Liver (tissue), 8 donors: ENCODE measurements at regions not wholly inside any gene's neighbourhood (a gene's known extent, or its start where the extent isn't known, plus 50 kb on each side); places are given as distances from the start of the nearest gene placed in this dataset.

ENCODE experiments used
- DNase-seq: peaks from one replicate; pipeline ENCODE4 v3.0.0-alpha.2; 2017; ENCODE audit warnings: low spot score
- H3K27ac ChIP-seq, 2 donors: one replicate each; pipeline ENCODE4 v1.7.0; 2013; ENCODE audit warnings: inconsistent platforms in 2 of 2, low read length in 2 of 2, control low read depth in 1 of 2, low read depth in 1 of 2, mild to moderate bottlenecking in 1 of 2
- H3K27me3 ChIP-seq, 4 donors: one replicate each; pipeline versions ENCODE4 v1.6.1 to v1.7.0; 2013; ENCODE audit warnings: low read length in 3 of 4, inconsistent platforms in 1 of 4, mild to moderate bottlenecking in 1 of 4, moderate library complexity in 1 of 4; ENCODE audit not compliant: control insufficient read depth in 4 of 4, insufficient read depth in 4 of 4
- H3K36me3 ChIP-seq, 4 donors: one replicate each; pipeline versions ENCODE4 v1.6.1 to v1.7.0; 2013; ENCODE audit warnings: low read length in 3 of 4, mild to moderate bottlenecking in 3 of 4, low read depth in 1 of 4, moderate library complexity in 1 of 4; ENCODE audit not compliant: control insufficient read depth in 4 of 4, insufficient read depth in 3 of 4
- H3K4me1 ChIP-seq, 4 donors: one replicate each; pipeline versions ENCODE4 v1.6.1 to v1.7.0; 2013; ENCODE audit warnings: low read length in 3 of 4, mild to moderate bottlenecking in 3 of 4, moderate library complexity in 1 of 4; ENCODE audit not compliant: control insufficient read depth in 4 of 4, insufficient read depth in 4 of 4
- H3K4me3 ChIP-seq, 3 donors: one replicate each; pipeline versions ENCODE4 v1.6.1 to v1.7.0; 2013; ENCODE audit warnings: low read length in 3 of 3, control low read depth in 1 of 3, low read depth in 1 of 3, mild to moderate bottlenecking in 1 of 3
- H3K9ac ChIP-seq, 2 donors: one replicate each; pipeline ENCODE4 v1.7.0; 2013; ENCODE audit warnings: low read length in 2 of 2, mild to moderate bottlenecking in 2 of 2, moderate library complexity in 2 of 2, control low read depth in 1 of 2, low read depth in 1 of 2
- H3K9me3 ChIP-seq, 4 donors: one replicate each; pipeline versions ENCODE4 v1.6.1 to v1.7.0; 2013; ENCODE audit warnings: low read length in 3 of 4; ENCODE audit not compliant: control insufficient read depth in 4 of 4
- ATF3 ChIP-seq: IDR thresholded peaks from 2 replicates; pipeline ENCODE4 v1.6.1; 2016; ENCODE audit warnings: antibody characterized with exemption
- CTCF ChIP-seq: fragments of 150-350 bp; IDR thresholded peaks from 2 replicates; pipeline ENCODE4 v1.5.1; 2017; ENCODE audit warnings: improper control_type of control experiment, low read depth, low read length; ENCODE audit not compliant: missing input control
- EGR1 ChIP-seq, 2 donors: IDR thresholded peaks; 2 replicates each; pipeline ENCODE4 v1.6.1; 2016 to 2018; ENCODE audit warnings: antibody characterized with exemption in 2 of 2, low read depth in 2 of 2
- FOXA1 ChIP-seq: IDR thresholded peaks from 2 replicates; pipeline ENCODE4 v1.6.1; 2016; ENCODE audit warnings: antibody characterized with exemption
- FOXA2 ChIP-seq: IDR thresholded peaks from 2 replicates; pipeline ENCODE4 v1.6.1; 2016; ENCODE audit warnings: antibody characterized with exemption
- GABPA ChIP-seq, 2 donors: IDR thresholded peaks in 1 of 2; conservative IDR thresholded peaks in 1 of 2; 2 replicates each; pipeline ENCODE4 v1.6.1; 2016; ENCODE audit warnings: antibody characterized with exemption in 2 of 2, mild to moderate bottlenecking in 1 of 2, moderate library complexity in 1 of 2
- JUND ChIP-seq, 2 donors: IDR thresholded peaks; 2 replicates each; pipeline ENCODE4 v1.6.1; 2016; ENCODE audit warnings: antibody characterized with exemption in 2 of 2
- MAX ChIP-seq: IDR thresholded peaks from 2 replicates; pipeline ENCODE4 v1.6.1; 2016; ENCODE audit warnings: antibody characterized with exemption
- NR2F2 ChIP-seq: IDR thresholded peaks from 2 replicates; pipeline ENCODE4 v1.6.1; 2016; ENCODE audit warnings: antibody characterized with exemption
- RAD21 ChIP-seq, 2 donors: IDR thresholded peaks; 2 replicates each; pipeline ENCODE4 v1.6.1; 2016; ENCODE audit warnings: antibody characterized with exemption in 2 of 2, mild to moderate bottlenecking in 2 of 2
- REST ChIP-seq: IDR thresholded peaks from 2 replicates; pipeline ENCODE4 v1.6.1; 2016; ENCODE audit warnings: antibody characterized with exemption, mild to moderate bottlenecking
- RXRA ChIP-seq, 2 donors: IDR thresholded peaks; 2 replicates each; pipeline ENCODE4 v1.6.1; 2017 to 2018; ENCODE audit warnings: antibody characterized with exemption in 2 of 2, mild to moderate bottlenecking in 1 of 2
- SP1 ChIP-seq: IDR thresholded peaks from 2 replicates; pipeline ENCODE4 v1.6.1; 2018; ENCODE audit warnings: antibody characterized with exemption, mild to moderate bottlenecking
- TAF1 ChIP-seq: conservative IDR thresholded peaks from 2 replicates; pipeline ENCODE4 v1.6.1; 2016; ENCODE audit warnings: antibody characterized with exemption, mild to moderate bottlenecking
- YY1 ChIP-seq: IDR thresholded peaks from 2 replicates; pipeline ENCODE4 v1.6.1; 2016; ENCODE audit warnings: antibody characterized with exemption, mild to moderate bottlenecking
- ZBTB33 ChIP-seq: IDR thresholded peaks from 2 replicates; pipeline ENCODE4 v1.6.1; 2016; ENCODE audit warnings: antibody characterized with exemption
- WGBS: extraction: QIAGEN DNeasy Blood & Tissue Kit; methylation state at CpG from one replicate; pipeline ENCODE4 v1.1.7; 2013; 5-methylcytosine and 5-hydroxymethylcytosine counted together
- donor health status: healthy.
- donor health status: healthy.
- donor health status: healthy.
- donor health status: healthy.
- donor health status: healthy.

- no peak for DNase-seq
- no peak for TF ChIP-seq ATF3
- no peak for TF ChIP-seq RXRA (IDR thresholded peaks at IDR 0.05)
- TF ChIP-seq SP1, result no peak
- no peak for TF ChIP-seq FOXA1
- TF ChIP-seq YY1, result no peak
- no peak for TF ChIP-seq REST
- no peak for TF ChIP-seq MAX
- no peak for TF ChIP-seq JUND (IDR thresholded peaks at IDR 0.05)
- TF ChIP-seq TAF1, result no peak
- no peak for TF ChIP-seq EGR1 (IDR thresholded peaks at IDR 0.05; ENCODE audit: low read depth in 2 of 2)
- TF ChIP-seq GABPA (IDR thresholded peaks at IDR 0.05 in 1 of 2, conservative IDR thresholded peaks at IDR 0.05 in 1 of 2), result no peak
- no peak for TF ChIP-seq FOXA2
- Histone ChIP-seq H3K4me3 (no peak overlapping the region), H3K27me3 (peaks cover 0 to 4% (median 0%) of the 10 kb centered on the region in 4 donors), H3K9ac (no peak overlapping the region), H3K4me1 (no peaks in the 10 kb centered on the region), H3K27ac (no peak overlapping the region), H3K36me3 (no peaks in the 10 kb centered on the region), H3K9me3 (no peaks in the 10 kb centered on the region)
- 28% methylated on average over 3 of the region's 3 CpGs for WGBS
Measured at GRCh38 chr11:44430140-44430539, 120.2 kb upstream of the ALX4 start.

- no peaks in the 10 kb centered on the region for H3K4me1 ChIP-seq
- 54% methylated on average over 2 of the region's 2 CpGs for WGBS
Measured at GRCh38 chr11:44434191-44434590, 124.3 kb upstream of the ALX4 start.

More at GRCh38 chr11:44434191-44434590, 124.3 kb upstream of the ALX4 start:
- no peak for TF ChIP-seq JUND (IDR thresholded peaks at IDR 0.05)
- TF ChIP-seq ATF3, result no peak
- TF ChIP-seq TAF1, result no peak
- no peak for TF ChIP-seq NR2F2
- TF ChIP-seq FOXA2, result no peak
- TF ChIP-seq CTCF, result no peak
- TF ChIP-seq REST, result no peak
- no peak for TF ChIP-seq GABPA (IDR thresholded peaks at IDR 0.05 in 1 of 2, conservative IDR thresholded peaks at IDR 0.05 in 1 of 2)
- TF ChIP-seq YY1, result no peak
- no peak for TF ChIP-seq RAD21 (IDR thresholded peaks at IDR 0.05)
- no peak for TF ChIP-seq ZBTB33
- no peak for TF ChIP-seq RXRA (IDR thresholded peaks at IDR 0.05)
- TF ChIP-seq EGR1 (IDR thresholded peaks at IDR 0.05; ENCODE audit: low read depth in 2 of 2), result no peak
- Histone ChIP-seq H3K27ac (no peak overlapping the region), H3K9me3 (no peaks in the 10 kb centered on the region), H3K27me3 (peaks cover 0 to 4% (median 0%) of the 10 kb centered on the region in 4 donors), H3K36me3 (no peaks in the 10 kb centered on the region), H3K9ac (no peak overlapping the region), H3K4me3 (no peak overlapping the region)
- DNase-seq, result no peak
